Urinary bladder (tissue), 3 donors: ENCODE measurements at regions not wholly inside any gene's neighbourhood (a gene's known extent, or its start where the extent isn't known, plus 50 kb on each side); places are given as distances from the start of the nearest gene placed in this dataset.
A peak's percentile ranks its signal among the peaks of the same experiment; 100 is the strongest.

Experiments used
- DNase-seq: peaks from one replicate; pipeline ENCODE4 v3.0.0-alpha.2; 2015; ENCODE audit errors: extremely low spot score
- H3K27ac ChIP-seq: one replicate; pipeline ENCODE4 v1.5.1; 2013; ENCODE audit warnings: low read depth, mild to moderate bottlenecking, moderate library complexity
- H3K36me3 ChIP-seq: one replicate; pipeline ENCODE4 v1.6.1; 2013; ENCODE audit warnings: mild to moderate bottlenecking, moderate library complexity; ENCODE audit not compliant: insufficient read depth
- H3K4me1 ChIP-seq: one replicate; pipeline ENCODE4 v1.6.1; 2013; ENCODE audit warnings: mild to moderate bottlenecking, moderate library complexity; ENCODE audit not compliant: insufficient read depth
- H3K4me3 ChIP-seq: one replicate; pipeline ENCODE4 v1.5.1; 2013; ENCODE audit warnings: low read depth, low read length
- WGBS: extraction: QIAGEN DNeasy Blood & Tissue Kit; methylation state at CpG from one replicate; pipeline ENCODE4 v1.1.7; 2013; 5-methylcytosine and 5-hydroxymethylcytosine counted together
- donor health status: healthy with polysubstance abuse.
- donor health status: healthy.

GRCh38 chr11:95682552-95682951 is 107.0 kb downstream of the FAM76B start:
- WGBS, result 67% methylated on average over 2 of the region's 2 CpGs
- no peaks in the 10 kb centered on the region for H3K4me1 ChIP-seq
- H3K4me3 ChIP-seq, result no peak overlapping the region
- H3K27ac ChIP-seq, result no peak overlapping the region
- H3K36me3 ChIP-seq, result no peaks in the 10 kb centered on the region
- DNase-seq, result no peak

- Histone ChIP-seq H3K4me1 (no peaks in the 10 kb centered on the region), H3K36me3 (no peaks in the 10 kb centered on the region), H3K27ac (no peak overlapping the region), H3K4me3 (no peak overlapping the region)
- peak; percentile 64 for DNase-seq
- WGBS, result 44% methylated on average over 3 of the region's 3 CpGs
Measured at GRCh38 chr11:95680169-95680929, 109.2 kb downstream of the FAM76B start.

- no peak for DNase-seq
- Histone ChIP-seq H3K4me3 (no peak overlapping the region), H3K27ac (no peak overlapping the region), H3K36me3 (no peaks in the 10 kb centered on the region), H3K4me1 (no peaks in the 10 kb centered on the region)
- WGBS, result 98% methylated on average over 4 of the region's 4 CpGs
Measured at GRCh38 chr11:95678988-95679387, 110.6 kb downstream of the FAM76B start.

GRCh38 chr11:95676308-95676707 is 113.3 kb downstream of the FAM76B start:
- Histone ChIP-seq H3K4me1 (no peaks in the 10 kb centered on the region), H3K36me3 (no peaks in the 10 kb centered on the region), H3K27ac (no peak overlapping the region), H3K4me3 (no peak overlapping the region)
- no peak for DNase-seq
- 92% methylated on average over 4 of the region's 4 CpGs for WGBS

- no peak overlapping the region for H3K4me3 ChIP-seq
- no peak overlapping the region for H3K27ac ChIP-seq
- WGBS, result 65% methylated on average over 2 of the region's 2 CpGs
- no peaks in the 10 kb centered on the region for H3K36me3 ChIP-seq
- no peak for DNase-seq
- H3K4me1 ChIP-seq, result no peaks in the 10 kb centered on the region
Measured at GRCh38 chr11:95675585-95675984, 114.0 kb downstream of the FAM76B start.

- no peak overlapping the region for H3K27ac ChIP-seq
- 93% methylated on average over 4 of the region's 4 CpGs for WGBS
- no peak overlapping the region for H3K4me3 ChIP-seq
- no peaks in the 10 kb centered on the region for H3K4me1 ChIP-seq
- no peaks in the 10 kb centered on the region for H3K36me3 ChIP-seq
- no peak for DNase-seq
Measured at GRCh38 chr11:95674657-95675358, 114.8 kb downstream of the FAM76B start.

GRCh38 chr11:95671768-95672167 is 117.8 kb downstream of the FAM76B start:
- no peak overlapping the region for H3K27ac ChIP-seq
- 15% methylated on average over 2 of the region's 2 CpGs for WGBS

GRCh38 chr11:95668131-95668530 is 121.5 kb downstream of the FAM76B start:
- Histone ChIP-seq H3K27ac (no peak overlapping the region), H3K4me1 (no peaks in the 10 kb centered on the region), H3K4me3 (no peak overlapping the region), H3K36me3 (no peaks in the 10 kb centered on the region)
- 72% methylated on average over 3 of the region's 3 CpGs for WGBS
- no peak for DNase-seq

More at GRCh38 chr11:95671768-95672167, 117.8 kb downstream of the FAM76B start:
- DNase-seq, result peak; percentile 58
- Histone ChIP-seq H3K36me3 (no peaks in the 10 kb centered on the region), H3K4me1 (no peaks in the 10 kb centered on the region), H3K4me3 (no peak overlapping the region)

- no peak overlapping the region for H3K4me3 ChIP-seq
- WGBS, result 98% methylated on average over 2 of the region's 2 CpGs
- no peak for DNase-seq
- no peaks in the 10 kb centered on the region for H3K36me3 ChIP-seq
- no peak overlapping the region for H3K27ac ChIP-seq
- H3K4me1 ChIP-seq, result no peaks in the 10 kb centered on the region
Measured at GRCh38 chr11:95661162-95661561, 128.4 kb downstream of the FAM76B start.

GRCh38 chr11:95660038-95660437 is 129.5 kb downstream of the FAM76B start:
- Histone ChIP-seq H3K27ac (no peak overlapping the region), H3K4me1 (no peaks in the 10 kb centered on the region), H3K36me3 (no peaks in the 10 kb centered on the region), H3K4me3 (no peak overlapping the region)
- DNase-seq, result no peak

- Histone ChIP-seq H3K4me1 (no peaks in the 10 kb centered on the region), H3K36me3 (no peaks in the 10 kb centered on the region), H3K4me3 (no peak overlapping the region), H3K27ac (no peak overlapping the region)
- 65% methylated on average over 1 of the region's 1 CpG for whole genome bisulfite sequencing
- no peak for DNase-seq
Measured at GRCh38 chr11:95659088-95659487, 130.5 kb downstream of the FAM76B start.

GRCh38 chr11:95655536-95655935 is 134.0 kb downstream of the FAM76B start:
- no peak for DNase-seq
- H3K36me3 ChIP-seq, result no peaks in the 10 kb centered on the region
- no peaks in the 10 kb centered on the region for H3K4me1 ChIP-seq
- no peak overlapping the region for H3K27ac ChIP-seq
- no peak overlapping the region for H3K4me3 ChIP-seq
- WGBS, result 39% methylated on average over 1 of the region's 1 CpG

GRCh38 chr11:95653680-95654079 is 135.9 kb downstream of the FAM76B start:
- H3K27ac ChIP-seq, result no peak overlapping the region
- no peaks in the 10 kb centered on the region for H3K36me3 ChIP-seq
- H3K4me3 ChIP-seq, result no peak overlapping the region
- no peak for DNase-seq
- no peaks in the 10 kb centered on the region for H3K4me1 ChIP-seq
- 95% methylated on average over 1 of the region's 1 CpG for WGBS

- Histone ChIP-seq H3K4me3 (no peak overlapping the region), H3K27ac (no peak overlapping the region), H3K36me3 (no peaks in the 10 kb centered on the region), H3K4me1 (no peaks in the 10 kb centered on the region)
- no peak for DNase-seq
- 94% methylated on average over 5 of the region's 5 CpGs for WGBS
Measured at GRCh38 chr11:95653099-95653498, 136.5 kb downstream of the FAM76B start.
